Urothelium cell line (cell line): ENCODE measurements at regions not wholly inside any gene's neighbourhood (a gene's known extent, or its start where the extent isn't known, plus 50 kb on each side); places are given as distances from the start of the nearest gene placed in this dataset.
"Not testable (repeated sequence)": the region's sequence is repeated elsewhere in the genome, so short reads cannot be mapped to it uniquely, and the experiment has no call there.

Experiments
- DNase-seq: peaks from one replicate; pipeline ENCODE4 v3.0.0; 2011; ENCODE audit warnings: low spot score, mixed read lengths
- FAIRE-seq: peaks from 2 replicates; lab custom pipeline; 2011; peaks lifted over from hg19 to GRCh38; lab: Jason Lieb, UNC

- FAIRE-seq (no peak), DNase-seq (no peak)
Measured at GRCh38 chr2:129812071-129812470, 167.4 kb upstream of the RAB6C start.

GRCh38 chr2:129812654-129813053, 166.8 kb upstream of the RAB6C start:
- DNase-seq (no peak), FAIRE-seq (peak; percentile 42)

- no peak for DNase-seq
- no peak for FAIRE-seq
Measured at GRCh38 chr2:129813404-129813803, 166.1 kb upstream of the RAB6C start.

GRCh38 chr2:129816813-129817574, 162.5 kb upstream of the RAB6C start:
- DNase-seq (no peak), FAIRE-seq (no peak)

- DNase-seq (no peak), FAIRE-seq (peak; percentile 37)
Measured at GRCh38 chr2:129819855-129820254, 159.6 kb upstream of the RAB6C start.

- FAIRE-seq (no peak), DNase-seq (no peak)
Measured at GRCh38 chr2:129820908-129821307, 158.6 kb upstream of the RAB6C start.

GRCh38 chr2:129821445-129821844, 158.0 kb upstream of the RAB6C start:
- no peak for DNase-seq
- no peak for FAIRE-seq

- FAIRE-seq (no peak), DNase-seq (no peak)
Measured at GRCh38 chr2:129823044-129823443, 156.4 kb upstream of the RAB6C start.

GRCh38 chr2:129827311-129828090, 152.0 kb upstream of the RAB6C start:
- no peak for FAIRE-seq
- no peak for DNase-seq

GRCh38 chr2:129828792-129829191, 150.7 kb upstream of the RAB6C start:
- DNase-seq (no peak), FAIRE-seq (no peak)

GRCh38 chr2:129829588-129829987, 149.9 kb upstream of the RAB6C start:
- FAIRE-seq = no peak
- no peak for DNase-seq

- FAIRE-seq = no peak
- DNase-seq = no peak
Measured at GRCh38 chr2:129831018-129831417, 148.4 kb upstream of the RAB6C start.

- FAIRE-seq, DNase-seq: not testable (repeated sequence)
Measured at GRCh38 chr2:129833465-129833864, 146.0 kb upstream of the RAB6C start.

- FAIRE-seq (no peak), DNase-seq (no peak)
Measured at GRCh38 chr2:129847043-129847442, 132.4 kb upstream of the RAB6C start.

GRCh38 chr2:129849559-129850160, 129.8 kb upstream of the RAB6C start:
- peak; percentile 82 for FAIRE-seq
- DNase-seq = peak; percentile 52

- no peak for DNase-seq
- FAIRE-seq = peak; percentile 42
Measured at GRCh38 chr2:129857200-129857599, 122.3 kb upstream of the RAB6C start.

- no peak for DNase-seq
- no peak for FAIRE-seq
Measured at GRCh38 chr2:129859175-129859574, 120.3 kb upstream of the RAB6C start.

GRCh38 chr2:129860088-129860487, 119.4 kb upstream of the RAB6C start:
- DNase-seq = no peak
- FAIRE-seq = no peak

GRCh38 chr2:129861666-129862288, 117.7 kb upstream of the RAB6C start:
- no peak for FAIRE-seq
- DNase-seq = no peak

GRCh38 chr2:129862668-129863067, 116.8 kb upstream of the RAB6C start:
- no peak for DNase-seq
- FAIRE-seq = no peak

GRCh38 chr2:129863350-129863749, 116.1 kb upstream of the RAB6C start:
- FAIRE-seq (no peak), DNase-seq (no peak)
